HL-60 (cell line): ENCODE measurements at regions not wholly inside any gene's neighbourhood (a gene's known extent, or its start where the extent isn't known, plus 50 kb on each side); places are given as distances from the start of the nearest gene placed in this dataset.

Experiments
- DNase-seq, 2 experiments: peaks; one replicate each; pipeline ENCODE4 v3.0.0-alpha.2; 2010 to 2020; ENCODE audit warnings: low read depth in 1 of 2, low spot score in 1 of 2
- H3K27ac ChIP-seq: fragments of 250-450 bp; sonication (Bioruptor Pico); replicated peaks from 2 replicates; pipeline ENCODE4 v1.5.1; 2020; ENCODE audit warnings: mild to moderate bottlenecking, moderate library complexity
- H3K27me3 ChIP-seq: fragments of 250-450 bp; sonication (Bioruptor Pico); 2 replicates; pipeline ENCODE4 v1.5.1; 2021; ENCODE audit warnings: mild to moderate bottlenecking, moderate library complexity; ENCODE audit not compliant: insufficient read depth, poor library complexity, severe bottlenecking
- H3K4me3 ChIP-seq: replicated peaks from 2 replicates; pipeline ENCODE4 v1.5.1; 2011; ENCODE audit warnings: mild to moderate bottlenecking, control low read depth, low read length; ENCODE audit not compliant: insufficient read depth
- CTCF ChIP-seq: IDR thresholded peaks from one replicate; pipeline ENCODE4 v1.5.1; 2011; ENCODE audit warnings: low read length, control low read depth, inconsistent platforms; ENCODE audit not compliant: insufficient read depth
- GABPA ChIP-seq: IDR thresholded peaks from 2 replicates; pipeline ENCODE4 v1.6.1; 2012; ENCODE audit warnings: low read depth
- POLR2AphosphoS5 ChIP-seq: IDR thresholded peaks from 2 replicates; pipeline ENCODE4 v1.6.1; 2012; ENCODE audit warnings: low read depth
- REST ChIP-seq: IDR thresholded peaks from 2 replicates; pipeline ENCODE4 v1.6.1; 2012; ENCODE audit warnings: low read depth; ENCODE audit not compliant: insufficient replicate concordance
- SPI1 ChIP-seq: IDR thresholded peaks from 2 replicates; pipeline ENCODE4 v1.6.1; 2012; ENCODE audit warnings: low read depth, mild to moderate bottlenecking, borderline replicate concordance

- Histone ChIP-seq H3K27ac (no peak overlapping the region), H3K27me3 (no peaks in the 10 kb centered on the region), H3K4me3 (no peak overlapping the region)
- DNase-seq = no peak
- TF ChIP-seq SPI1 (no peak), GABPA (no peak), POLR2AphosphoS5 (no peak), CTCF (no peak), REST (no peak)
Measured at GRCh38 chr13:33683376-33683775, 134.6 kb upstream of the RFC3 start.

GRCh38 chr13:33684874-33685273, 133.1 kb upstream of the RFC3 start:
- TF ChIP-seq POLR2AphosphoS5 = no peak
- no peak for TF ChIP-seq REST
- no peak for TF ChIP-seq CTCF
- no peak for TF ChIP-seq GABPA
- no peak for TF ChIP-seq SPI1
- no peaks in the 10 kb centered on the region for H3K27me3 ChIP-seq
- no peak overlapping the region for H3K4me3 ChIP-seq
- no peak overlapping the region for H3K27ac ChIP-seq
- DNase-seq = no peak

- no peak for DNase-seq
- TF ChIP-seq REST (no peak), GABPA (no peak), POLR2AphosphoS5 (no peak), CTCF (no peak), SPI1 (no peak)
- Histone ChIP-seq H3K27ac (no peak overlapping the region), H3K4me3 (no peak overlapping the region), H3K27me3 (no peaks in the 10 kb centered on the region)
Measured at GRCh38 chr13:33686772-33687480, 131.0 kb upstream of the RFC3 start.
